ENCODE measurements at regions not wholly inside any gene's neighbourhood (a gene's known extent, or its start where the extent isn't known, plus 50 kb on each side); places are given as distances from the start of the nearest gene placed in this dataset.

- TF ChIP-seq CTCF (IDR thresholded peaks at IDR 0.05) (no peak), NFIC (IDR thresholded peaks at IDR 0.05; ENCODE audit: borderline replicate concordance) (no peak), YY1 (IDR thresholded peaks at IDR 0.05; ENCODE audit: low read depth) (no peak), SMC3 (IDR thresholded peaks at IDR 0.05; ENCODE audit: low read depth, low read length) (no peak), IRF3 (IDR thresholded peaks at IDR 0.05; ENCODE audit: low read depth, low read length) (no peak), MXI1 (IDR thresholded peaks at IDR 0.05; ENCODE audit: low read depth, low read length) (no peak), SIN3A (IDR thresholded peaks at IDR 0.05; ENCODE audit: borderline replicate concordance, low read depth, low read length) (no peak), USF1 (IDR thresholded peaks at IDR 0.05; ENCODE audit: borderline replicate concordance, low read depth) (no peak), FOXJ3 (CRISPR knock-in tag; IDR thresholded peaks at IDR 0.05) (no peak), REST (IDR thresholded peaks at IDR 0.05; ENCODE audit: low read depth, low read length) (no peak), GATA2 (CRISPR knock-in tag; IDR thresholded peaks at IDR 0.05) (no peak), TCF12 (IDR thresholded peaks at IDR 0.05) (no peak), FOSL2 (IDR thresholded peaks at IDR 0.05; ENCODE audit: borderline replicate concordance, low read depth) (no peak), MAX (IDR thresholded peaks at IDR 0.05; ENCODE audit: low read depth) (no peak)
These were observed 237.9 kb upstream of the GK2 start for GRCh38 chr4:79645942-79646341.

Measured in SK-N-SH (cell line).